ENCODE measurements at regions not wholly inside any gene's neighbourhood (a gene's known extent, or its start where the extent isn't known, plus 50 kb on each side); places are given as distances from the start of the nearest gene placed in this dataset.

DNA sequence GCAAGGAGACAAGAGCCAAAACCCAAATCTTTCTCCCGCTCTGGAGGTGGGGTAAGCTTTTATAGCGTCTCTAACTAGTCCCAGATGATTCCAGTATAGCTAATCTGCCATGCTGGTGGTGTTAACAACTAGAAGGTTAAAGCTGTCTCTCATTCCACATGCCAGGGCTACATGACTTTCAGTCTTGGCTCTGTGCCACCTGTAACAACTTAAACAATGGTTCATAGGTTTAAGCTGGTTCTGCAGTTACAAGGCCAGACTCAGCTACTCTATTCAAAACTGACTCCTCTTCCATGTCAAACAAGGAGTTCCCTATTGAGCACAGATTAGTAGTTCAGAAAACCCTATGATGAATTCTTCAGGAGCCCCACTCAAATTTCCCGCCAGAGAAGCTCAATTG, 128.9 kb downstream of the ELOVL4 start:
- Histone ChIP-seq H3K4me3 (ENCODE audit: low read length, poor library complexity, severe bottlenecking) (no peak overlapping the region), H2AFZ (ENCODE audit: low read length) (no peak overlapping the region), H3K9me2 (replicated peaks; ENCODE audit: low read depth, low read length) (no peaks in the 10 kb centered on the region), H3K4me2 (ENCODE audit: low read depth, low read length, poor library complexity, severe bottlenecking) (no peak overlapping the region), H3K9ac (ENCODE audit: low read depth, low read length, poor library complexity, severe bottlenecking) (no peak overlapping the region), H3K36me3 (ENCODE audit: insufficient read depth, low read length) (no peaks in the 10 kb centered on the region), H4K20me1 (ENCODE audit: insufficient read depth, low read length, poor library complexity, severe bottlenecking) (no peaks in the 10 kb centered on the region), H3K79me2 (ENCODE audit: insufficient read depth, low read length) (no peaks in the 10 kb centered on the region), H3K9me3 (ENCODE audit: insufficient read depth, low read depth, low read length) (no peaks in the 10 kb centered on the region), H3F3A (ENCODE audit: low read depth) (no peaks in the 10 kb centered on the region), H3K27me3 (ENCODE audit: insufficient read depth, low read length, poor library complexity, severe bottlenecking) (no peaks in the 10 kb centered on the region), H3K4me1 (ENCODE audit: insufficient read depth, low read length, poor library complexity, severe bottlenecking) (no peaks in the 10 kb centered on the region)
- no peak for TF ChIP-seq CTCF (conservative IDR thresholded peaks at IDR 0.05; ENCODE audit: low read length)
- no peak for TF ChIP-seq EZH2phosphoT487 (IDR thresholded peaks at IDR 0.05; ENCODE audit: borderline replicate concordance)

DNA sequence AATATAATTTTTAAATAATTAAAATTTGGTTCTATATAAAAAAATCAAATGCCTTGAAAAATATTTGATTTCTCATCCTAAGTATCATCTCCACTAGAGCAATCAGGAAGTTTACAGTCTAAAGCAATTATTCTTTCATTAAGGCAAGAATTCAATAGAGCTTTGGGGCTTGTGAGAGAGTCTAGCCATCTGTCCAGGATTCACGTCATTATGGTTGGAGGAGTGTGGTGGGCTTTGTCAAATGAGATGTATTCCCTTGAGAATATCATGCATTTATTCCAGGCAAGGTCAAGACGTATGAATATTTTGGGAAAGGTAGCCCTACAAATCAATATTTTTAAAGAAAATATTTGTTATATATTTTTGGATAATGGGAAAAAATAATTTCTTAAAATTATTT, 132.4 kb downstream of the ELOVL4 start:
- Histone ChIP-seq H3K79me2 (ENCODE audit: insufficient read depth, low read length) (no peaks in the 10 kb centered on the region), H3K4me3 (ENCODE audit: low read length, poor library complexity, severe bottlenecking) (no peak overlapping the region), H4K20me1 (ENCODE audit: insufficient read depth, low read length, poor library complexity, severe bottlenecking) (no peaks in the 10 kb centered on the region), H3K9ac (ENCODE audit: low read depth, low read length, poor library complexity, severe bottlenecking) (no peak overlapping the region), H2AFZ (ENCODE audit: low read length) (no peak overlapping the region), H3K9me3 (ENCODE audit: insufficient read depth, low read depth, low read length) (no peaks in the 10 kb centered on the region), H3K27me3 (ENCODE audit: insufficient read depth, low read length, poor library complexity, severe bottlenecking) (no peaks in the 10 kb centered on the region), H3K36me3 (ENCODE audit: insufficient read depth, low read length) (no peaks in the 10 kb centered on the region), H3K4me1 (ENCODE audit: insufficient read depth, low read length, poor library complexity, severe bottlenecking) (no peaks in the 10 kb centered on the region), H3K9me2 (replicated peaks; ENCODE audit: low read depth, low read length) (no peaks in the 10 kb centered on the region), H3K4me2 (ENCODE audit: low read depth, low read length, poor library complexity, severe bottlenecking) (no peak overlapping the region), H3F3A (ENCODE audit: low read depth) (no peaks in the 10 kb centered on the region)
- TF ChIP-seq EZH2phosphoT487 (IDR thresholded peaks at IDR 0.05; ENCODE audit: borderline replicate concordance) (no peak), CTCF (conservative IDR thresholded peaks at IDR 0.05; ENCODE audit: low read length) (no peak)

- TF ChIP-seq CTCF (conservative IDR thresholded peaks at IDR 0.05; ENCODE audit: low read length) (peak; percentile 89), EZH2phosphoT487 (IDR thresholded peaks at IDR 0.05; ENCODE audit: borderline replicate concordance) (no peak)
- Histone ChIP-seq H3K9ac (ENCODE audit: low read depth, low read length, poor library complexity, severe bottlenecking) (no peak overlapping the region), H3K9me3 (ENCODE audit: insufficient read depth, low read depth, low read length) (no peaks in the 10 kb centered on the region), H3K4me3 (ENCODE audit: low read length, poor library complexity, severe bottlenecking) (no peak overlapping the region), H3K4me2 (ENCODE audit: low read depth, low read length, poor library complexity, severe bottlenecking) (no peak overlapping the region), H3K79me2 (ENCODE audit: insufficient read depth, low read length) (no peaks in the 10 kb centered on the region), H4K20me1 (ENCODE audit: insufficient read depth, low read length, poor library complexity, severe bottlenecking) (no peaks in the 10 kb centered on the region), H2AFZ (ENCODE audit: low read length) (0 out of 2 replicates have a peak overlapping the region, but pooled peaks have one; percentile 21), H3K36me3 (ENCODE audit: insufficient read depth, low read length) (no peaks in the 10 kb centered on the region), H3K9me2 (replicated peaks; ENCODE audit: low read depth, low read length) (no peaks in the 10 kb centered on the region), H3K27me3 (ENCODE audit: insufficient read depth, low read length, poor library complexity, severe bottlenecking) (no peaks in the 10 kb centered on the region), H3F3A (ENCODE audit: low read depth) (no peaks in the 10 kb centered on the region), H3K4me1 (ENCODE audit: insufficient read depth, low read length, poor library complexity, severe bottlenecking) (no peaks in the 10 kb centered on the region)
Measured at GRCh38 chr6:79813854-79814709, 133.3 kb downstream of the ELOVL4 start.
